ENCODE measurements at regions not wholly inside any gene's neighbourhood (a gene's known extent, or its start where the extent isn't known, plus 50 kb on each side); places are given as distances from the start of the nearest gene placed in this dataset.

GRCh38 chr3:161990036-161990435 lies 493.4 kb downstream of the OTOL1 start:
- intact Hi-C loops (cut with micrococcal nuclease): no loop called here

GRCh38 chr3:161991901-161992540 lies 495.4 kb downstream of the OTOL1 start:
- intact Hi-C loops (cut with micrococcal nuclease): no loop called here

GRCh38 chr3:161999846-162000245 lies 503.2 kb downstream of the OTOL1 start:
- intact Hi-C loops (cut with micrococcal nuclease): no loop called here

- intact Hi-C loops (cut with micrococcal nuclease): no loop called here
Observed at GRCh38 chr3:162007722-162008121, 511.1 kb downstream of the OTOL1 start.

- intact Hi-C loops (cut with micrococcal nuclease): no loop called here
Observed at GRCh38 chr3:162012633-162013032, 516.0 kb downstream of the OTOL1 start.

GRCh38 chr3:162014284-162014683 lies 517.7 kb downstream of the OTOL1 start:
- intact Hi-C loops (cut with micrococcal nuclease): no loop called here

GRCh38 chr3:162015856-162016255 lies 519.2 kb downstream of the OTOL1 start:
- intact Hi-C loops (cut with micrococcal nuclease): no loop called here

GRCh38 chr3:162019817-162020216 lies 523.2 kb downstream of the OTOL1 start:
- intact Hi-C loops (cut with micrococcal nuclease): no loop called here

- intact Hi-C loops (cut with micrococcal nuclease): no loop called here
Observed at GRCh38 chr3:162021206-162021605, 524.6 kb downstream of the OTOL1 start.

- intact Hi-C loops (cut with micrococcal nuclease): no loop called here
Observed at GRCh38 chr3:162022911-162023310, 526.3 kb downstream of the OTOL1 start.

- intact Hi-C loops (cut with micrococcal nuclease): no loop called here
Observed at GRCh38 chr3:162029736-162030135, 533.1 kb downstream of the OTOL1 start.

- intact Hi-C loops (cut with micrococcal nuclease): no loop called here
Observed at GRCh38 chr3:162034368-162034767, 537.8 kb downstream of the OTOL1 start.

- intact Hi-C loops (cut with micrococcal nuclease): no loop called here
Observed at GRCh38 chr3:162041622-162042021, 545.0 kb downstream of the OTOL1 start.

GRCh38 chr3:162052636-162053035 lies 556.0 kb downstream of the OTOL1 start:
- intact Hi-C loops (cut with micrococcal nuclease): no loop called here

- intact Hi-C loops (cut with micrococcal nuclease): no loop called here
Observed at GRCh38 chr3:162072656-162073164, 576.1 kb downstream of the OTOL1 start.

GRCh38 chr3:162073422-162073975 lies 576.9 kb downstream of the OTOL1 start:
- intact Hi-C loops (cut with micrococcal nuclease): no loop called here

- intact Hi-C loops (cut with micrococcal nuclease): no loop called here
Observed at GRCh38 chr3:162077108-162077507, 580.5 kb downstream of the OTOL1 start.

- intact Hi-C loops (cut with micrococcal nuclease): no loop called here
Observed at GRCh38 chr3:162082516-162082915, 585.9 kb downstream of the OTOL1 start.

GRCh38 chr3:162087361-162087760 lies 590.8 kb downstream of the OTOL1 start:
- intact Hi-C loops (cut with micrococcal nuclease): no loop called here

GRCh38 chr3:162092751-162093150 lies 596.1 kb downstream of the OTOL1 start:
- intact Hi-C loops (cut with micrococcal nuclease): no loop called here

- intact Hi-C loops (cut with micrococcal nuclease): no loop called here
Observed at GRCh38 chr3:162094301-162094700, 597.7 kb downstream of the OTOL1 start.

GRCh38 chr3:162096874-162097273 lies 600.3 kb downstream of the OTOL1 start:
- intact Hi-C loops (cut with micrococcal nuclease): no loop called here

GRCh38 chr3:162103808-162104207 lies 607.2 kb downstream of the OTOL1 start:
- intact Hi-C loops (cut with micrococcal nuclease): no loop called here

Data from T-helper 2 cell treated with Interferon-gamma antibody and Interleukin-4, amounts not matched to agents 100 ng/mL and 5 ng/mL, for 36 hours (primary cell).